Subcutaneous abdominal adipose tissue (tissue), 5 donors: ENCODE measurements at regions not wholly inside any gene's neighbourhood (a gene's known extent, or its start where the extent isn't known, plus 50 kb on each side); places are given as distances from the start of the nearest gene placed in this dataset.

Experiments
- H3K27ac ChIP-seq: one replicate; pipeline ENCODE4 v1.7.0; 2013; ENCODE audit warnings: low read depth, mild to moderate bottlenecking, inconsistent platforms, low read length, moderate library complexity
- H3K27me3 ChIP-seq, 5 donors: one replicate each; pipeline ENCODE4 v1.7.0; 2013; ENCODE audit warnings: low read length in 5 of 5, inconsistent platforms in 1 of 5; ENCODE audit not compliant: control insufficient read depth in 5 of 5, insufficient read depth in 4 of 5
- H3K36me3 ChIP-seq, 5 donors: one replicate each; pipeline ENCODE4 v1.7.0; 2013; ENCODE audit warnings: low read length in 5 of 5; ENCODE audit not compliant: control insufficient read depth in 5 of 5, insufficient read depth in 5 of 5
- H3K4me1 ChIP-seq, 5 donors: one replicate each; pipeline ENCODE4 v1.7.0; 2013; ENCODE audit warnings: low read length in 5 of 5, mild to moderate bottlenecking in 3 of 5, moderate library complexity in 1 of 5; ENCODE audit not compliant: control insufficient read depth in 5 of 5, insufficient read depth in 5 of 5
- H3K4me3 ChIP-seq, 5 donors: one replicate each; pipeline ENCODE4 v1.7.0; 2013; ENCODE audit warnings: low read length in 5 of 5, low read depth in 1 of 5
- H3K9ac ChIP-seq, 5 donors: one replicate each; pipeline ENCODE4 v1.7.0; 2013; ENCODE audit warnings: low read length in 5 of 5, mild to moderate bottlenecking in 4 of 5, moderate library complexity in 3 of 5
- H3K9me3 ChIP-seq, 5 donors: one replicate each; pipeline ENCODE4 v1.7.0; 2013; ENCODE audit warnings: low read length in 5 of 5; ENCODE audit not compliant: control insufficient read depth in 5 of 5
- donor health status: healthy.
- donor health status: healthy.
- donor health status: healthy.
- donor health status: healthy.
- donor health status: healthy.

DNA sequence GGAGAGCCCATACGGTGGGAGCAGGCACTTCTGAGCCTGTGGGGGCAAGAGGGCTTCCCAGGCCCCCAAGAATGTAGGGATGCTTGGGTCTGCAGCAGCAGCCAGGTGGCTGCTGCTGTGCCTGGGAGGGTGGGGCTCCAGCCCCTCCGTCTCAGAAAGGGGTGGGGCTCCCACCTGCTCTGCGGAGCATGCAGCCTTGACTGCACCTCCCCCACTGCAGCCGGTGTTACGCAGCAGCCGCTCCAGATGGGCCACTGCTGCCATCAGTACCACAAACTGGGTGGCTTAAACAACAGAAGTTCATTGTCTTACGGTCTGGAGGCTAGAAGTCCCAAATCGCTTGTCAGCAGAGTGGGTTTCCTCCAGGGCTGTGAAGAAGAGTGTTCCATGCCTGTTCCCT, 365.5 kb downstream of the TMEM38B start:
- Histone ChIP-seq H3K27ac (no peak overlapping the region), H3K9me3 (no peaks in the 10 kb centered on the region), H3K4me3 (no peak overlapping the region), H3K36me3 (no peaks in the 10 kb centered on the region), H3K27me3 (no peaks in the 10 kb centered on the region), H3K4me1 (peaks cover 0 to 3% (median 0%) of the 10 kb centered on the region in 5 donors), H3K9ac (no peak overlapping the region)

DNA sequence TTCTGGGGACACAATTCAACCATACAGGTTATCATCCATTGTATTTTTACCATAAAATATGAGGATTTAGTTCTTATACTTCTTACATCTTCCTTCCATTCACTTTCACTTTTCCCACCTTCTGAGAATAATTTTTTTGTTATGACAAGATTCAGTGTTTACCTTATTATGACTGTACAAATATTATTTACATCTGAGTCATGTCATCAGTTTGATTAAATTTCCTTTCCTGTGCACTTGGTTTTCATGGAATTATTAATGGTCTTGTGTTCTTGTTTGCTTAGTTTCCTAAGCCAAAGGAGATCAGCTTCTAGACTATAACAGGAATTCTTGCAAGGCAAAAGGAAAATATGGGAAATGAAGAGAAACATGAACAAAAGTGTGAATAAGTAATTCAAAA, 366.5 kb downstream of the TMEM38B start:
- H3K4me1 ChIP-seq, result peaks cover 0 to 3% (median 0%) of the 10 kb centered on the region in 5 donors
- H3K27ac ChIP-seq, result no peak overlapping the region
- H3K9me3 ChIP-seq, result no peaks in the 10 kb centered on the region
- H3K36me3 ChIP-seq, result no peaks in the 10 kb centered on the region
- no peaks in the 10 kb centered on the region for H3K27me3 ChIP-seq
- H3K9ac ChIP-seq, result no peak overlapping the region
- no peak overlapping the region for H3K4me3 ChIP-seq

DNA sequence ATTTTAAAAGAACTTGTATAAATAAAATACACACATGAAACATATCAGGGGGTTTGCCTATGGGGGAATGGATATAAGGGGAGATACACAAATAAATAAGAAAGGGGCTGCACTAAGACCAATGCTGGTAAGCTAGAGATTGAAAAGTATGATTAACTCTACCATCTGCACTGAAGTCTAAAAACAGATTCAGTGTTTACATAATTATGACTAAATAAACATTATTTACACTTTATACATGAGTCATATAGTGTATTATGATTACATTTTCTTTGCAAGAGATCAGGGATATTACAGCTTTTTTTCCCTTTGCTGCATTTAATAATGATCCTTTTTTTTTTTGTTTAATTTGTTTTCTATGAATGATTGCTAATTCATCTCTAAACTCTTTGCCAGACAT, 367.9 kb downstream of the TMEM38B start:
- Histone ChIP-seq H3K9ac (no peak overlapping the region), H3K36me3 (no peaks in the 10 kb centered on the region), H3K4me3 (no peak overlapping the region), H3K27ac (no peak overlapping the region), H3K4me1 (no peaks in the 10 kb centered on the region), H3K9me3 (no peaks in the 10 kb centered on the region), H3K27me3 (no peaks in the 10 kb centered on the region)

DNA sequence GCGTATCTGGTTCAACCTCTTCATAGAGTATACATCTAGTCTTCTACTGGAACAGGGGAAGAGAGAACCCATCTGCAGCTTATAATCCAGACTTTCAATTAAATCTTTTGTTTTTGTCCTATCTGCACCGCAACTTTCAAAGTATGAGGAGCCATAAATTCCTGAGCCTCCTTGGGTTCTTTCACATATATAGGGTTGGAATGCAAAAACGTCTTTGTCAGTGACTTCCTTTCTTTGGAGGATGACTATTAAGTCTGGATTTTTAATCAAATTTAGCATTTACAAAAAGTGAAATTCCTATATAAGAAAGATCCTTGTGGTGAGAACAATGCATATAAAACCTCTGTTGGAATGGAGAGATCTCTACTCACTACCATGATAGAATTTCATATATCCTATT, 370.8 kb downstream of the TMEM38B start:
- Histone ChIP-seq H3K27me3 (no peaks in the 10 kb centered on the region), H3K9me3 (no peaks in the 10 kb centered on the region), H3K36me3 (no peaks in the 10 kb centered on the region), H3K4me1 (no peaks in the 10 kb centered on the region), H3K27ac (no peak overlapping the region), H3K4me3 (no peak overlapping the region), H3K9ac (no peak overlapping the region)

DNA sequence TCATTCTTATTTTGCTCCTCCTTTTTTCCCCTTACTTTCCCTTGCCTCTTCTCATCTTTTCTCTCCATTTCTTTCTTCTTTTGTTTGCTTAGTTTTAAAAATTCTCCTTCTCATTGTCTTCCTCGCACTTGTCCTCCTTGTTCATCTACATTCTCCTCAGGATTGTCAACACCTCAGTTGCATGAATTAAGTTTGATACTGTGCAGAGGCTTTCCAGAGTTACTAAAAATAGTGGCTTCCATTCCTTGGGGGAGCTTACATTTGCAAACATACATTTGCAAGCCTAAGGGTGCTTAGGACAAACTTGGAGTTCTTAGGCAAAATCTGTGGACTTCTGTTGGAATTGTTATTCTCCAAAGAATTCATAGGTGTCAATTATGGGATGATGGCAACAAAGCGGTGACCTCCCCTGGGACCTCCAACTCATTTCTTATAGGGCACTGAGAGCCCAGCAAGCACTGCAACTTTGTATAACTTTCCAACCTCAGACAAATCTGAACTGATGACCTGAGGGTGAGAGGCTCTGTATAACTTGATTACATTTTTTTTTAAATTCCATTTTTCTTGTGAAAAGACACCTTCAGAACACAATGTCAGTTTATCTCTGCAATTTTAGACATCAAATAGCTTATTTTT, 371.4 kb downstream of the TMEM38B start:
- Histone ChIP-seq H3K36me3 (no peaks in the 10 kb centered on the region), H3K4me1 (no peaks in the 10 kb centered on the region), H3K9me3 (no peaks in the 10 kb centered on the region), H3K27me3 (no peaks in the 10 kb centered on the region), H3K9ac (no peak overlapping the region), H3K27ac (no peak overlapping the region), H3K4me3 (no peak overlapping the region)

DNA sequence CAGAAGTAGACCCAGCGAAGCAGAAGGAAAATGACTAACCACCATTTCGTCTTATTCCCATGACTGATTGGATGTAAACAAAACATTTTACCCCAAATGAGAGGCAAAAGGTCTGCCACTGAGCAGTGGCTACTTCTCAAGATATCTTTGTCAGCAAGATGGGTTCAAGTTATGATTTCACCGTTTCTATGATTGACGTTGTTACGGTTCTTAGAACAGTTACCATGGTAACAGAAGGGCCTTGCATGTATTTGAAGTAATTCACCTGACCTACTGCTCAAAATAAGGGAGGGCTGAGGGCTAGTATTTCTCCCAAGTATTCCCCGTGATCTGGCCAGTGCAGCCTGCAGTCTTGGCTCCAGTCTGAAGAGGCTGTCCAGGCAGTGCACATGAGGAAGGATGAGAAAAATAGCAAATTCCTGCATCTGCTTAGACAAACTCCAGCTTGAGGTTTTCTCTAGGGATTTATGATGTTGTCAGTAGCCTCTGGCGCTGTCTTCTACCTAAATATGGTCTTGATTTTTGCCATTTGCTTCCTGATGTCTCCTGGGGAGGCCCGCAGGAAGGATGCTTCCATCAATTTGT, 372.7 kb downstream of the TMEM38B start:
- no peak overlapping the region for H3K9ac ChIP-seq
- H3K36me3 ChIP-seq, result no peaks in the 10 kb centered on the region
- no peak overlapping the region for H3K4me3 ChIP-seq
- no peak overlapping the region for H3K27ac ChIP-seq
- H3K4me1 ChIP-seq, result no peaks in the 10 kb centered on the region
- H3K27me3 ChIP-seq, result no peaks in the 10 kb centered on the region
- no peaks in the 10 kb centered on the region for H3K9me3 ChIP-seq

DNA sequence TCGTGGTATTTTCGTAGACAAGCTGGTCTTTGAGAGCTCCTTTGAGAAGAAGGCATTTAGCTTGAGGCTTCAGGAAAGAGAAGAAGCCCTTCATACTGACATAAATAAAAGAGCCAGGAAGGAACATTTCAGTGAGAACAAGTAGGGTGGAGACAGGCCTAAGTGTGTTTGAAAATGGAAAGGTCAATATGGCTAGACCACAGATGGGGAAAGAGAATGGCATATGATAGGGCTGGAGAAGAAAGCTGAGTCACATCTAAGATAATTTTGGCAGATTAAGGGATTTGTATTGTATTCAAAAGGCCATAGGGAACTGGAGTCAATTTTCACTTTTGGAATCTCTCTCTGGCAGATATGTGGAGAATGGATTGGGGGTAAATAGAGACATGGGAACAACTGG, 374.9 kb downstream of the TMEM38B start:
- H3K27ac ChIP-seq, result no peak overlapping the region

DNA sequence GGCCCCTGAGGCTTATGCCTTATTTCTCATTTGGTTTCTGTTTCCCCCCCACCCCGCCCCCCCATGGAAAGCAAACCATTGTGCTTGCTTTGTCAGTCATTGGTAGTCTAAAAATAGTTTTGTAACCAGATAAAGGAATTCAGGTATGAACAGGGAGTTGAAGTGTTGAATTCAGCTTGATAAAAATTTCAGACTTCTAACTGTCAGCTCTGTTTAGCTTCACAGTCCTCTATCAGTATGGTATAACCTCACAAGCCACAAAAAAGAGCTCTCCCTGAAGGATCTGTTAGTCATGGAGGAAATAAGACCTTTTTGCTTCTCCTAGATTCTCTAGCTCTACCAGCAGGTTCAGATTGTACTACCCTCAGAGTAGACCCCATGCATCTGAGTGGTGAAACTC, 378.1 kb downstream of the TMEM38B start:
- Histone ChIP-seq H3K9ac (no peak overlapping the region), H3K36me3 (no peaks in the 10 kb centered on the region), H3K4me3 (no peak overlapping the region), H3K27me3 (no peaks in the 10 kb centered on the region), H3K4me1 (peaks cover 0 to 10% (median 3%) of the 10 kb centered on the region in 5 donors), H3K9me3 (no peaks in the 10 kb centered on the region), H3K27ac (no peak overlapping the region)

More for the DNA sequence above, 374.9 kb downstream of the TMEM38B start:
- Histone ChIP-seq H3K9me3 (no peaks in the 10 kb centered on the region), H3K4me1 (no peaks in the 10 kb centered on the region), H3K9ac (no peak overlapping the region), H3K27me3 (no peaks in the 10 kb centered on the region), H3K4me3 (no peak overlapping the region), H3K36me3 (no peaks in the 10 kb centered on the region)

DNA sequence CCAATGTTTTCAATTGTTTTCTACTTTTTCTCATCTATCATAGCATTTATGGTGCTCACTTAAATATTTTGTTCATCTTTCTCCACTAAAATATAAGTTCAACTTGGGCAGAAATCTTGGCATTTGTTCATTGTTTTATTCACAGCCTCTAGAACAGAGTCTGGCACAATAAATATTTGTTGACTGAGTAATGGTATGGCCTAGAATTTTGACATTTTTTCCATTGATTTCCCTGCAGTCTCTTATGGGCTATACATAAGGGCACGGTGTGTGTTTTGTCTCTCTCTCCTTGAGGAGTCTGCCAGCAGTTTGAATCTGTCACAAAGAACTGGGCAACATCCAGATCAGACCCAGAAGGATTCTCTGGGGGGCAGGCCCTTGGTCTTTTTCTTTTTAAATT, 379.7 kb downstream of the TMEM38B start:
- no peak overlapping the region for H3K9ac ChIP-seq
- H3K9me3 ChIP-seq, result no peaks in the 10 kb centered on the region
- no peak overlapping the region for H3K27ac ChIP-seq
- no peaks in the 10 kb centered on the region for H3K27me3 ChIP-seq
- no peak overlapping the region for H3K4me3 ChIP-seq
- H3K4me1 ChIP-seq, result peaks cover 0 to 10% (median 3%) of the 10 kb centered on the region in 5 donors
- no peaks in the 10 kb centered on the region for H3K36me3 ChIP-seq

DNA sequence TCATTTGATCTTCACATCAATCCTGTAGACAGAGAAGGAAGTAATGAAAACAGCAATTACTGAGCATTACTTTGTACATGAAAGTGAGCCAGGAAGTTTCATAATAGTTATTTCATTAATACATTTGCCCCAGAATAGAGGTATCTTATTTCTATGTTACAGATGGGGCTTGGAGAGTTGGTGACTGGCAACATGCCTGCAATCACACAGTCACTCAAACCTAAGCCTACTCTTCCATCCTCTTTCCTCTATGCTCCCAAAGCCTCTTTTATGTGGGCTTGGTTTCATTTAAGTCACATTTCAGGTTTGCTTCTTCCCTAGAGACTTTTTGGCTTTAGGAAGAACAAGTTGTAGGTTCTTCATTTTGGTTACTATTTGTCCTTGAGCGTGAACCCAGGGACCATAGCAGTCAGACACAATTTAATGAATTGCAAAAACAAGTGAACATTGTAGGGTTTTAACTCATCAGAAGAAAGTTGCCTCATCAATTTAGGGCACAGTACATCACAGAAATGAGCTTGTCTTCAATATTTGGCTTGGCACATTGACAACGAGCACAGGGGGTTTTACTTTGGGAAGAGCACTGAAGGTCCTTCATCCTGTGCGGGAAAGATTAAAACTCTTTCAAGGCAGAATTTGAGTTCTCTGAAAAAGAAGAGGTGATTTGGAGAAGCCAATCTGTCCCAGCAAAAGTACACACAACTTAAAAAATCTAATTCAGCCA, 381.1 kb downstream of the TMEM38B start:
- Histone ChIP-seq H3K36me3 (no peaks in the 10 kb centered on the region), H3K27me3 (no peaks in the 10 kb centered on the region)

More for the DNA sequence above, 381.1 kb downstream of the TMEM38B start:
- no peak overlapping the region for H3K27ac ChIP-seq
- peaks cover 0 to 10% (median 3%) of the 10 kb centered on the region in 5 donors for H3K4me1 ChIP-seq
- no peaks in the 10 kb centered on the region for H3K9me3 ChIP-seq
- no peak overlapping the region for H3K9ac ChIP-seq
- no peak overlapping the region for H3K4me3 ChIP-seq
